H1 (cell line): ENCODE measurements at regions not wholly inside any gene's neighbourhood (a gene's known extent, or its start where the extent isn't known, plus 50 kb on each side); places are given as distances from the start of the nearest gene placed in this dataset.

ENCODE experiments used
- CHD1 ChIP-seq: IDR thresholded peaks from 2 replicates; pipeline ENCODE4 v1.6.1; 2012; ENCODE audit warnings: low read depth, low read length, improper control_type of control experiment
- EZH2 ChIP-seq: fragments of 200-600 bp; sonication (generic); IDR thresholded peaks from 2 replicates; pipeline ENCODE4 v1.7.1; 2012; ENCODE audit warnings: low read depth, mild to moderate bottlenecking, moderate library complexity, low read length, inconsistent platforms; ENCODE audit not compliant: severe bottlenecking
- KDM1A ChIP-seq: fragments of 200-600, 300-600 bp; sonication (generic); IDR thresholded peaks from 2 replicates; pipeline ENCODE4 v1.7.1; 2016; ENCODE audit warnings: mild to moderate bottlenecking, low read length, borderline replicate concordance
- KDM4A ChIP-seq: IDR thresholded peaks from one replicate; pipeline ENCODE4 v1.7.1; 2012; ENCODE audit warnings: low read depth, mild to moderate bottlenecking, moderate library complexity, low read length, inconsistent platforms; ENCODE audit not compliant: severe bottlenecking
- KDM5A ChIP-seq: fragments of 200-600 bp; IDR thresholded peaks from 2 replicates; pipeline ENCODE4 v1.7.1; 2012; ENCODE audit warnings: mild to moderate bottlenecking, low read length, inconsistent platforms, mixed read lengths
- POU5F1 ChIP-seq: IDR thresholded peaks from 2 replicates; pipeline ENCODE4 v1.6.1; 2011; ENCODE audit warnings: low read depth, mild to moderate bottlenecking, low read length, moderate library complexity
- SIX5 ChIP-seq: IDR thresholded peaks from 2 replicates; pipeline ENCODE4 v1.6.1; 2011; ENCODE audit warnings: mild to moderate bottlenecking, low read depth, low read length
- SP2 ChIP-seq: IDR thresholded peaks from 2 replicates; pipeline ENCODE4 v1.6.1; 2012; ENCODE audit warnings: mild to moderate bottlenecking, low read length, inconsistent platforms
- SUZ12 ChIP-seq: fragments of 200-600 bp; sonication (generic); IDR thresholded peaks from 2 replicates; pipeline ENCODE4 v1.6.1; 2012; ENCODE audit warnings: mild to moderate bottlenecking, inconsistent platforms, low read length, moderate library complexity, mixed read lengths
- TF ChIP-seq, protein P1 (sequence below): fragments of 300-600 bp; sonication (generic); IDR thresholded peaks from 2 replicates; pipeline ENCODE4 v1.7.1; 2012; ENCODE audit warnings: low read length, moderate library complexity, mild to moderate bottlenecking, inconsistent platforms; ENCODE audit not compliant: insufficient replicate concordance
- TF ChIP-seq, protein P2 (sequence below): IDR thresholded peaks from 2 replicates; pipeline ENCODE4 v1.6.1; 2012; ENCODE audit warnings: low read length, inconsistent platforms

DNA sequence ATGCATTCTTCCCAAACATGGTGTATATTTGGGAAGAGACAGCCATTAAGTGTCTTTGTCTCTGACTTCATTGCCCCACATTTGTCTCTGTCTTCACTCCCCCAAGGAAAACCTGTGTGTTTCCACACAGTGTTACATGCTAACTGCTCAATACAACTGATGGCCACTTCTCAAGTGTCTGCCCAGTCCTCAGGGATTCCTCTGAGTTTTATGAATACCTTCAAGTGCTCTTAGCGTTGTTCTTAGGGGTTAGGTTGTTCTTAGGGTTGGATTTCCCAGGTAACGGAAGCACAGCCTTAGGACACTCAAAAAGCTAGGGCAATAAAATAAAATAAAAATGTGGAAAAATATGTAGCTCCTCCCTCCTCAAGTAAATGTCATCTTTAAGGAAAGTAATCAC, 64.7 kb upstream of the PLAC8 start (continued):
- TF ChIP-seq, protein P1, sequence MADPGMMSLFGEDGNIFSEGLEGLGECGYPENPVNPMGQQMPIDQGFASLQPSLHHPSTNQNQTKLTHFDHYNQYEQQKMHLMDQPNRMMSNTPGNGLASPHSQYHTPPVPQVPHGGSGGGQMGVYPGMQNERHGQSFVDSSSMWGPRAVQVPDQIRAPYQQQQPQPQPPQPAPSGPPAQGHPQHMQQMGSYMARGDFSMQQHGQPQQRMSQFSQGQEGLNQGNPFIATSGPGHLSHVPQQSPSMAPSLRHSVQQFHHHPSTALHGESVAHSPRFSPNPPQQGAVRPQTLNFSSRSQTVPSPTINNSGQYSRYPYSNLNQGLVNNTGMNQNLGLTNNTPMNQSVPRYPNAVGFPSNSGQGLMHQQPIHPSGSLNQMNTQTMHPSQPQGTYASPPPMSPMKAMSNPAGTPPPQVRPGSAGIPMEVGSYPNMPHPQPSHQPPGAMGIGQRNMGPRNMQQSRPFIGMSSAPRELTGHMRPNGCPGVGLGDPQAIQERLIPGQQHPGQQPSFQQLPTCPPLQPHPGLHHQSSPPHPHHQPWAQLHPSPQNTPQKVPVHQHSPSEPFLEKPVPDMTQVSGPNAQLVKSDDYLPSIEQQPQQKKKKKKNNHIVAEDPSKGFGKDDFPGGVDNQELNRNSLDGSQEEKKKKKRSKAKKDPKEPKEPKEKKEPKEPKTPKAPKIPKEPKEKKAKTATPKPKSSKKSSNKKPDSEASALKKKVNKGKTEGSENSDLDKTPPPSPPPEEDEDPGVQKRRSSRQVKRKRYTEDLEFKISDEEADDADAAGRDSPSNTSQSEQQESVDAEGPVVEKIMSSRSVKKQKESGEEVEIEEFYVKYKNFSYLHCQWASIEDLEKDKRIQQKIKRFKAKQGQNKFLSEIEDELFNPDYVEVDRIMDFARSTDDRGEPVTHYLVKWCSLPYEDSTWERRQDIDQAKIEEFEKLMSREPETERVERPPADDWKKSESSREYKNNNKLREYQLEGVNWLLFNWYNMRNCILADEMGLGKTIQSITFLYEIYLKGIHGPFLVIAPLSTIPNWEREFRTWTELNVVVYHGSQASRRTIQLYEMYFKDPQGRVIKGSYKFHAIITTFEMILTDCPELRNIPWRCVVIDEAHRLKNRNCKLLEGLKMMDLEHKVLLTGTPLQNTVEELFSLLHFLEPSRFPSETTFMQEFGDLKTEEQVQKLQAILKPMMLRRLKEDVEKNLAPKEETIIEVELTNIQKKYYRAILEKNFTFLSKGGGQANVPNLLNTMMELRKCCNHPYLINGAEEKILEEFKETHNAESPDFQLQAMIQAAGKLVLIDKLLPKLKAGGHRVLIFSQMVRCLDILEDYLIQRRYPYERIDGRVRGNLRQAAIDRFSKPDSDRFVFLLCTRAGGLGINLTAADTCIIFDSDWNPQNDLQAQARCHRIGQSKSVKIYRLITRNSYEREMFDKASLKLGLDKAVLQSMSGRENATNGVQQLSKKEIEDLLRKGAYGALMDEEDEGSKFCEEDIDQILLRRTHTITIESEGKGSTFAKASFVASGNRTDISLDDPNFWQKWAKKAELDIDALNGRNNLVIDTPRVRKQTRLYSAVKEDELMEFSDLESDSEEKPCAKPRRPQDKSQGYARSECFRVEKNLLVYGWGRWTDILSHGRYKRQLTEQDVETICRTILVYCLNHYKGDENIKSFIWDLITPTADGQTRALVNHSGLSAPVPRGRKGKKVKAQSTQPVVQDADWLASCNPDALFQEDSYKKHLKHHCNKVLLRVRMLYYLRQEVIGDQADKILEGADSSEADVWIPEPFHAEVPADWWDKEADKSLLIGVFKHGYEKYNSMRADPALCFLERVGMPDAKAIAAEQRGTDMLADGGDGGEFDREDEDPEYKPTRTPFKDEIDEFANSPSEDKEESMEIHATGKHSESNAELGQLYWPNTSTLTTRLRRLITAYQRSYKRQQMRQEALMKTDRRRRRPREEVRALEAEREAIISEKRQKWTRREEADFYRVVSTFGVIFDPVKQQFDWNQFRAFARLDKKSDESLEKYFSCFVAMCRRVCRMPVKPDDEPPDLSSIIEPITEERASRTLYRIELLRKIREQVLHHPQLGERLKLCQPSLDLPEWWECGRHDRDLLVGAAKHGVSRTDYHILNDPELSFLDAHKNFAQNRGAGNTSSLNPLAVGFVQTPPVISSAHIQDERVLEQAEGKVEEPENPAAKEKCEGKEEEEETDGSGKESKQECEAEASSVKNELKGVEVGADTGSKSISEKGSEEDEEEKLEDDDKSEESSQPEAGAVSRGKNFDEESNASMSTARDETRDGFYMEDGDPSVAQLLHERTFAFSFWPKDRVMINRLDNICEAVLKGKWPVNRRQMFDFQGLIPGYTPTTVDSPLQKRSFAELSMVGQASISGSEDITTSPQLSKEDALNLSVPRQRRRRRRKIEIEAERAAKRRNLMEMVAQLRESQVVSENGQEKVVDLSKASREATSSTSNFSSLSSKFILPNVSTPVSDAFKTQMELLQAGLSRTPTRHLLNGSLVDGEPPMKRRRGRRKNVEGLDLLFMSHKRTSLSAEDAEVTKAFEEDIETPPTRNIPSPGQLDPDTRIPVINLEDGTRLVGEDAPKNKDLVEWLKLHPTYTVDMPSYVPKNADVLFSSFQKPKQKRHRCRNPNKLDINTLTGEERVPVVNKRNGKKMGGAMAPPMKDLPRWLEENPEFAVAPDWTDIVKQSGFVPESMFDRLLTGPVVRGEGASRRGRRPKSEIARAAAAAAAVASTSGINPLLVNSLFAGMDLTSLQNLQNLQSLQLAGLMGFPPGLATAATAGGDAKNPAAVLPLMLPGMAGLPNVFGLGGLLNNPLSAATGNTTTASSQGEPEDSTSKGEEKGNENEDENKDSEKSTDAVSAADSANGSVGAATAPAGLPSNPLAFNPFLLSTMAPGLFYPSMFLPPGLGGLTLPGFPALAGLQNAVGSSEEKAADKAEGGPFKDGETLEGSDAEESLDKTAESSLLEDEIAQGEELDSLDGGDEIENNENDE: no peak
- TF ChIP-seq KDM5A (no peak), KDM4A (no peak), EZH2 (no peak), POU5F1 (no peak), SP2 (no peak), SIX5 (no peak), KDM1A (no peak), CHD1 (no peak), SUZ12 (no peak)
- TF ChIP-seq, protein P2, sequence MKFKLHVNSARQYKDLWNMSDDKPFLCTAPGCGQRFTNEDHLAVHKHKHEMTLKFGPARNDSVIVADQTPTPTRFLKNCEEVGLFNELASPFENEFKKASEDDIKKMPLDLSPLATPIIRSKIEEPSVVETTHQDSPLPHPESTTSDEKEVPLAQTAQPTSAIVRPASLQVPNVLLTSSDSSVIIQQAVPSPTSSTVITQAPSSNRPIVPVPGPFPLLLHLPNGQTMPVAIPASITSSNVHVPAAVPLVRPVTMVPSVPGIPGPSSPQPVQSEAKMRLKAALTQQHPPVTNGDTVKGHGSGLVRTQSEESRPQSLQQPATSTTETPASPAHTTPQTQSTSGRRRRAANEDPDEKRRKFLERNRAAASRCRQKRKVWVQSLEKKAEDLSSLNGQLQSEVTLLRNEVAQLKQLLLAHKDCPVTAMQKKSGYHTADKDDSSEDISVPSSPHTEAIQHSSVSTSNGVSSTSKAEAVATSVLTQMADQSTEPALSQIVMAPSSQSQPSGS: no peak
